ENCODE measurements at regions not wholly inside any gene's neighbourhood (a gene's known extent, or its start where the extent isn't known, plus 50 kb on each side); places are given as distances from the start of the nearest gene placed in this dataset.

GRCh38 chr15:69600556-69601085 is 148.0 kb downstream of the RPLP1 start:
- no peak for TF ChIP-seq ZBTB7A (IDR thresholded peaks at IDR 0.05; ENCODE audit: low read depth)
- TF ChIP-seq REST (IDR thresholded peaks at IDR 0.05; ENCODE audit: low read depth) = no peak
- TF ChIP-seq NFIC (IDR thresholded peaks at IDR 0.05) = no peak
- no peak for TF ChIP-seq TEAD4 (IDR thresholded peaks at IDR 0.05)
- no peak for TF ChIP-seq USF1 (IDR thresholded peaks at IDR 0.05)
- no peak for TF ChIP-seq EP300 (IDR thresholded peaks at IDR 0.05; ENCODE audit: borderline replicate concordance)
- no peak for TF ChIP-seq EGR1 (IDR thresholded peaks at IDR 0.05)
- no peak for TF ChIP-seq TCF12 (IDR thresholded peaks at IDR 0.05; ENCODE audit: low read depth)
- TF ChIP-seq FOXM1 (IDR thresholded peaks at IDR 0.05; ENCODE audit: borderline replicate concordance, low read depth) = no peak
- TF ChIP-seq CEBPB (IDR thresholded peaks at IDR 0.05) = no peak
- no peak for TF ChIP-seq TAF1 (IDR thresholded peaks at IDR 0.05; ENCODE audit: low read depth)

- TF ChIP-seq EP300 (IDR thresholded peaks at IDR 0.05; ENCODE audit: borderline replicate concordance) (no peak), FOXM1 (IDR thresholded peaks at IDR 0.05; ENCODE audit: borderline replicate concordance, low read depth) (no peak), TCF12 (IDR thresholded peaks at IDR 0.05; ENCODE audit: low read depth) (no peak), CEBPB (IDR thresholded peaks at IDR 0.05) (no peak), EGR1 (IDR thresholded peaks at IDR 0.05) (no peak), RAD21 (IDR thresholded peaks at IDR 0.05; ENCODE audit: low read depth) (no peak), CREB1 (IDR thresholded peaks at IDR 0.05; ENCODE audit: low read depth) (no peak), USF1 (IDR thresholded peaks at IDR 0.05) (no peak), YY1 (IDR thresholded peaks at IDR 0.05; ENCODE audit: low read depth) (no peak), NFIC (IDR thresholded peaks at IDR 0.05) (no peak), TAF1 (IDR thresholded peaks at IDR 0.05; ENCODE audit: low read depth) (no peak), TEAD4 (IDR thresholded peaks at IDR 0.05) (no peak), ZBTB7A (IDR thresholded peaks at IDR 0.05; ENCODE audit: low read depth) (no peak), REST (IDR thresholded peaks at IDR 0.05; ENCODE audit: low read depth) (no peak)
Measured at GRCh38 chr15:69601711-69602504, 149.3 kb downstream of the RPLP1 start.

GRCh38 chr15:69602921-69603320 is 150.3 kb downstream of the RPLP1 start:
- no peak for TF ChIP-seq EP300 (IDR thresholded peaks at IDR 0.05; ENCODE audit: borderline replicate concordance)
- no peak for TF ChIP-seq EGR1 (IDR thresholded peaks at IDR 0.05)
- TF ChIP-seq NFIC (IDR thresholded peaks at IDR 0.05) = no peak
- no peak for TF ChIP-seq YY1 (IDR thresholded peaks at IDR 0.05; ENCODE audit: low read depth)
- TF ChIP-seq REST (IDR thresholded peaks at IDR 0.05; ENCODE audit: low read depth) = no peak
- TF ChIP-seq TEAD4 (IDR thresholded peaks at IDR 0.05) = no peak
- no peak for TF ChIP-seq TAF1 (IDR thresholded peaks at IDR 0.05; ENCODE audit: low read depth)

GRCh38 chr15:69603369-69604071 is 150.9 kb downstream of the RPLP1 start:
- no peak for TF ChIP-seq TCF12 (IDR thresholded peaks at IDR 0.05; ENCODE audit: low read depth)
- TF ChIP-seq CREB1 (IDR thresholded peaks at IDR 0.05; ENCODE audit: low read depth) = no peak
- no peak for TF ChIP-seq EP300 (IDR thresholded peaks at IDR 0.05; ENCODE audit: borderline replicate concordance)
- TF ChIP-seq ZBTB7A (IDR thresholded peaks at IDR 0.05; ENCODE audit: low read depth) = no peak
- TF ChIP-seq TAF1 (IDR thresholded peaks at IDR 0.05; ENCODE audit: low read depth) = no peak
- TF ChIP-seq MAX (IDR thresholded peaks at IDR 0.05) = no peak
- no peak for TF ChIP-seq FOXM1 (IDR thresholded peaks at IDR 0.05; ENCODE audit: borderline replicate concordance, low read depth)
- TF ChIP-seq REST (IDR thresholded peaks at IDR 0.05; ENCODE audit: low read depth) = no peak
- TF ChIP-seq YY1 (IDR thresholded peaks at IDR 0.05; ENCODE audit: low read depth) = no peak
- no peak for TF ChIP-seq USF1 (IDR thresholded peaks at IDR 0.05)
- TF ChIP-seq TEAD4 (IDR thresholded peaks at IDR 0.05) = no peak
- no peak for TF ChIP-seq NFIC (IDR thresholded peaks at IDR 0.05)
- no peak for TF ChIP-seq RAD21 (IDR thresholded peaks at IDR 0.05; ENCODE audit: low read depth)
- TF ChIP-seq CEBPB (IDR thresholded peaks at IDR 0.05) = no peak
- no peak for TF ChIP-seq EGR1 (IDR thresholded peaks at IDR 0.05)

Data from Ishikawa (cell line).